Superior temporal gyrus (tissue), 1 donor: ENCODE measurements at regions not wholly inside any gene's neighbourhood (a gene's known extent, or its start where the extent isn't known, plus 50 kb on each side); places are given as distances from the start of the nearest gene placed in this dataset.
"Not testable (repeated sequence)": the region's sequence is repeated elsewhere in the genome, so short reads cannot be mapped to it uniquely, and the experiment has no call there.

Source experiments
- DNase-seq: peaks from one replicate; pipeline ENCODE4 v3.0.0-alpha.2; 2016; ENCODE audit errors: extremely low spot score

GRCh38 chr11:34830648-34831047 lies 85.5 kb downstream of the APIP start:
- DNase-seq: no peak

- no peak for DNase-seq
These were observed 86.1 kb downstream of the APIP start for GRCh38 chr11:34830035-34830434.

DNA sequence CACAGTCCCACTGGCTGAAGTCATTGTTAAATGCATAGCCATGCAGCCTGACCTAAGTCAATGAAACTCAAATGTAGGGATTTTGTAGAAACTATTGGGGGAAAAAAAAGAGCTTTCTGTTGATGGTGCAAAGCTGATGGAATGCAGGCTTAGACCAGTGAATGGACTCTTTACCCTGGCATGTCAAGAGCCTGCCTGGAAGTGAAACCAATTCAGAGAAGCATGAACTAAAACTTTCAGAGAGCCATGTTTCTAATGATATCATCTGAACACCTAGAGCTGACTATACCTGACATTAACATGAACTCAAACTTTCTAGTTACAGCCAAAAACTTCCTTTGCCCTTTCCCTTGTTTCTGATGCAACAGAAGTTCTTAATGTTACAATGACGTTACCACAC lies 89.0 kb downstream of the APIP start:
- no peak for DNase-seq

GRCh38 chr11:34826384-34826726 lies 89.8 kb downstream of the APIP start:
- no peak for DNase-seq

- peak; percentile 52 for DNase-seq
These were observed 90.4 kb downstream of the APIP start for GRCh38 chr11:34825670-34826383.

GRCh38 chr11:34825315-34825669 lies 90.9 kb downstream of the APIP start:
- DNase-seq: no peak

DNA sequence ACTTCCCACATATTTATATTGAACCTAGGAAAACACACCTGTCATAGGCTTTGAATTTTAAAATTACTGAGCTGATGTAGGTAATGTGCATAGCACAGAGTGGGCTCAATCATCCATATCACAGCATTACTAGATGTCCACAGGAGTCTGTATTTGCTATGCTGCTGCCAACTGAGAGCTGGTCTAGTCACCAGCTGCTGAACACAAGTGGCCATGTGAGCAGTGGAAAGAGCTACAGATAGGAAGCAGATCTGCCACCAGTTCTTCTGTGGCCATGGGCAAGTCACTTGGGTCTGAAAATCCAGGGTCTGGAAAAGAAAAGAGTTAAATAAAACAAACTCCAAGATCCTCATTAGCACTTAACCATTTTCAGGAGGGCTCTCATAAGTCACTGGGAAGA lies 91.8 kb downstream of the APIP start:
- DNase-seq: no peak

DNA sequence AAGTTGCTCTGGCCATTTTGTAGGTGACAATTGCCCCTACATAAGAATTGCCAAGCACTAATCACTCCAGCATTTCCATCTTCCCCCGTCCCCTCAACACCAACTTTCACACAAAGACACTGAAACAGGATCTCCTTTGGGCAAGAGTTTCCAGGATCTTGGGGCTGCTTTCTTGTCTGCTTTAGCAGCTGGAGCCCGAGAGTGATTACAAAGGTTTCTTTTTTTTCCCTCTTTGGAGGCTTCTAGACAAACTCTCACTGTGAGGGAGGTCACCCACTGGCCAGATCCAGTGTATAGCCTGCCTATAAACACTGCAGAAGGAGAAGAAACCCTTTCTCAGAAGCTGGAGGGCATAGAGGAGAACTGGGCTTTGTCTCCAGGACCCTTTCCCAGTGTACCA lies 92.5 kb downstream of the APIP start:
- peak; percentile 33 for DNase-seq

GRCh38 chr11:34823197-34823596 lies 93.0 kb downstream of the APIP start:
- no peak for DNase-seq

DNA sequence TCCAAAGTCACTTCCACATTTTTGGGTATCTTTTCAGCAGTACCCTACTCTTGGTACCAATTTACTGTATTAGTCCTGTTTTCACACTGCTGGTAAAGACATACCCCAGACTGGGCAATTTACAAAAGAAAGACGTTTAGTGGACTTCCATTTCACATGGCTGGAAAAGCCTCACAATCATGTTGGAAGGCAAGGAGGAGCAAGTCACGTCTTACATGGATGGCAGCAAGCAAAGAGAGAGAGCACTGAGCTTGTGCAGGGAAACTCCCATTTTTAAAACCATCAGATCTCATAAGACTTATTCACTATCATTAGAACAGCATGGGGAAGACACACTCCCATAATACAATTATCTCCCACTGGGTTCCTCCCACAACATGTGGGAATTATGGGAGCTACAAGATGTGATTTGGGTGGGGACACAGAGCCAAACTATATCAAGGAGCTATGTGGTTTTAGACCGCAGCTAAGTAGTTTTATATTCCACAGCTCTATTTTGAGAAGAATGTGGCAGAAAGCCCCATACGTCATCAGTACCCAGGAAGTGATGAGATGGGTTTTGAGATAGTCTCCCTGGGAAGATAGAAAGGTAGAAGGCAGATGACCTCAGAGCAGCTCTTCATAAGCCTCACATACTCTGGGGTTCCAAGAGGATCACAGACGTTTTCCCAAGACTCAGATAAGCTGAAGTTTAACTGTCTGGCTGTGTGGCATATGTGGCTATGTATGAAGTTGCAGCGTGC lies 96.3 kb downstream of the APIP start:
- DNase-seq: no peak

DNA sequence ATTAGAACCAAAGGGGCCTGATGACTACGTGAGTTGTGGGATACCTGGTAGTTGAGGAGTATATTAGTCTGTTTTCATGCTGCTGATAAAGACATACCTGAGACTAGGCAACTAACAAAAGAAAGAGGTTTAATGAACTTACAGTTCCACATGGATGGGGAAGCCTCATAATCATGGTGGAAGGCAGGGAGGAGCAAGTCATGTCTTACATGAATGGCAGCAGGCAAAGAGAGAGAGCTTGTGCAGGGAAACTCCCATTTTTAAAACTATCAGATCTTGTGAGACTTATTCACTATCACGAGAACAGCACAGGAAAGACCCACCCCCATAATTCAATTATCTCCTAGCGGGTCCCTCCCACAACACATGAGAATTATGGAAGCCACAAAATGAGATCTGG lies 98.4 kb downstream of the APIP start:
- not testable (repeated sequence) for DNase-seq

DNA sequence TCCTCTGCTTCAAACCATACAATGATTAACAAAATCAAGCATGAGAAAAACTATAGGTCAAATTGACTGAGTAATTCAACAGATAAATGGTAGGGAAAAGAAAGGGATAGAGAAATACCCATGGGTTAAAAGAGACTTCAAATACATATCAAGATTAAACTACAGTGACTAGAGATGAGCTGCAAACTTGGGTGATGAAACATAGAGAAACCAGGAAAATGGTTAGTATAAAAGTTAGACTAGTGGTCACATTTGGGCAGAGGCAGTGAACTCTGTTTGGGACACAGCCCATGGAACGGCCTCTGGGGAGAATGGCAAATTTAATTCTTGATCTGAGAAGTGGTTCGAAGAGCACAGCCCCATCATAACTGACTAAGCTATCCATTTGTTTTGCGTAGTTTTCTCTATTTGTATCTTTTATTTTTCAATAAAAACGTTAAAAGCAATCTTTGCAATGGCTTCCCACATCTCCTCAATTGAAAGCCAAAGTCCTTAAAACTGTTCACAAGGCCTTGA lies 99.4 kb downstream of the APIP start:
- DNase-seq: no peak

- no peak for DNase-seq
These were observed 103.1 kb downstream of the APIP start for GRCh38 chr11:34812905-34813576.

- DNase-seq: no peak
These were observed 104.3 kb downstream of the APIP start for GRCh38 chr11:34811858-34812257.

DNA sequence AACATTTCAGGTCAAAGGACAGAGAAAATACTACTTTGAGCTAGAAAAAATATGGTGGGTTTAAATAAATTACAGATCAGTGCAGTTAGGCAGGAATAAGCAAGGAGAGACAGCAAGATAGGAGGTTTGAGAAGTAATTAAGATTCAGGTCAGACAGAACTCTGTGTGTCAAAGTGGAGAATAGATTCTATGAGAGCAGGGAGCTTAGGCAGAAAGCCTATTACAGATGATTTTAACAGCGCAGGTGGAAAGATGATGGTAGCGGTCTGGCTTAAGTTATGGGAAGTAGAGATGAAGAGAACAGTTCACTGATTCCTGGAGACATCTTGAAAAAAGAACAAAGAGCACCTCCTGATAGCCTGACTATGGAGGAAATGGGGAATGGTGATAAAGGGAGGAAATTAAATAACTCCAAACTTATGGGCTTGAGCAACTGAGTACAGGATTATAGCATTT lies 106.0 kb downstream of the APIP start:
- DNase-seq: no peak

DNA sequence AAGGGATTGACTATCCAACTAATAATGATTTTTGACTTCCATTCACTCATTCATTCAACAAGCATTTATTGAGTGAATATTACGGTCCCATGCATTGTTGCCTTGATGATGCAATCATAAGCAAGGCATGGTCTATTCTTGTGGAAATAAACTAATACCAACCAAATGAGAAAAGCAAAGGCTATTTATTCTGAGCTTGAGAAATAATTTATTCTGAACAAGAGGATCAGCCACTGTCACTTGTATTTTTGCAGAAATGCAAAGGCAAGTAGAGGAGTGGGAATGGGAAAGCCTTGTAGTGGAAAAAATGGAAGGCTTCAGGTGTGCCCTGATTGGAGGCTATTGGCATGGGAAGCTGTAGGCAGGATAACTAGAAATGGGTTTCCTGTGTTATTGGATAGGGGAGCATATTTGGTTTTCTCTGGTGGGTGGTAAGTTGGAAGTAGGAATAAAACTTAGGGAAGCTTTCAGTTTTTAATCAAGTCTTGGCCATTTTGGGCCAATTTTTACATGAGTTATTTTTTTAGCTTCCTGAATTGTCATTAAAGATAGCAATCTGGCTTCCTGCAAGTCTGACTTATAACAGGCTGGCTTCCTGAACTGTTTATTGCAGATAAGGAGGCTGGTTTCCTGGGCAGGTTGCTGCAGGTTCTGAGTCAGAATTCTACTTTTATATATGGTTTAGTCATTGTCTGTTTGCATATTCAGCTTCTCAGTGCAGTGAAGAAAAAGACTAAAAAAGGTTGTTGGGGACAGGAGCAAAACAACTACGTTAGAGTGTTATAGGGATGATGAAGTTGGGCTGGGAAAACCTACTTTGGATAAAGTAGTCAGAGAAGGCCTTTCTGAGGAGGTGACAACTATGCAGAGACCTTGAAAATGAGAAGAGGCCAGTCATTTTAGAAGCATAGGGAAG lies 106.7 kb downstream of the APIP start:
- peak; percentile 33 for DNase-seq

DNA sequence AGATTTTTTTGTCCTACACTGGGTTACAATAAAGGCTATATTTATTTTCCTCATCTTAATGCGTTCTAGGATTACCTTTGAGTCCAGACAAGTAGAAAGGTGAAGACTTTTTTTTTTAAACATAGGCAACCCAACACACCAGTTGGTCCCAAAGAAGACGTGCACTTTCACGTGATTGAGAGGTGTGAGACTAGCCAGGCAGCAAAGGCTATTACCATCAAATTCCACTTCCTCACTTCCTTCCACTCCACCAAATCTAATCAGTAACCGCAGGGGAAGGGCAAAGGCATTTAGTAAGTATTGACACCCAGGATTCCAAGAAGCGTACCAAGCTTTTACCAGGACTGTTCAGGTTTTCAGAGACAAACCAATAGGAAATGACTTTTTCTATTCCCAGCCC lies 109.3 kb downstream of the APIP start:
- DNase-seq: no peak

DNA sequence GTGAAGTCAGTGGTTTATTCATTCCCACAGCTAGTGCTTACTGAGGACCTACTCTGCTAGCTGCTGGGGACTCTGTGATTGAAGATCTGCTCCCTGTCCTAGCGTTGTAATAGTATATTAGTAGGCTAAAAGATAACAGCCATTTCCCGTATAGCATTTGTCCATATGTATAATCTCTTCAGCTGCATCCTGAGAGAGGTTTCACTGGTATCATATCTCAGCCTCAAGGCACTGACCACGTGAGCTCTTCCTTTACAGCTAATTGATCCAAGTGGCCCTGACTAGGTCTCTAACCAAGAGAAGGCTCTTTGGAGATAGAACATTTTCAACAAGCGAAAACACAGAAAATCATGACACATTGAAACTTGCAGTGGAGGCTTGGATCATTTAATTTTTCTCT lies 110.2 kb downstream of the APIP start:
- DNase-seq: no peak

- no peak for DNase-seq
These were observed 116.3 kb downstream of the APIP start for GRCh38 chr11:34799848-34800247.

DNA sequence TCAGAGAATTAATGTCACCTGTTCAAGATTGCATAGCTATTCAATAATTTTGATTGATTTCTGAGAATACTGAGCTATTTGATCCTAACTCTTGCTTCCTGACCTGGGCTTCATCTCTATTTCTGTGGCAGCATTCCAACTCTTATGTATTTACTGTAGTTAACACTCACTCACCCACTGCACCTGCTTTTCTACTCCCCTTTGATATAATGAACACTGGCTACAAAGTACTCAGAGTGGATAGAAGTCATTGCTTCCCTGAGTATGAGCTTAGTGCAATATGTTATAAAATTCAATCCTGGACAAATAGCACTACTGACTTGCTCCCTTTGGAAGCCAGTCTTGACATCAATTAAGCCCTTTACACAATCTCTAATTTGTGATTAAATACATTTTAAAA lies 117.2 kb downstream of the APIP start:
- DNase-seq: no peak

GRCh38 chr11:34797497-34797896 lies 118.7 kb downstream of the APIP start:
- DNase-seq: not testable (repeated sequence)

GRCh38 chr11:34795641-34796040 lies 120.5 kb downstream of the APIP start:
- DNase-seq: no peak
